DND-41 (cell line): ENCODE measurements at regions not wholly inside any gene's neighbourhood (a gene's known extent, or its start where the extent isn't known, plus 50 kb on each side); places are given as distances from the start of the nearest gene placed in this dataset.

Source experiments
- ATAC-seq: fragments of 200-7000 bp; cut with Tn5 transposase; 3 replicates; pipeline ENCODE4 v1.9.1; 2021; ENCODE audit warnings: low read depth; ENCODE audit not compliant: insufficient read depth
- DNase-seq: peaks from one replicate; pipeline ENCODE4 v3.0.0-alpha.2; 2020
- H2AFZ ChIP-seq: 2 replicates; pipeline ENCODE4 v1.6.0; 2012; ENCODE audit warnings: low read depth, low read length
- H3K27ac ChIP-seq: 2 replicates; pipeline ENCODE4 v1.5.1; 2012; ENCODE audit warnings: low read length, inconsistent platforms
- H3K27me3 ChIP-seq: fragments of 200-600 bp; sonication (generic); 2 replicates; pipeline ENCODE4 v1.6.0; 2012; ENCODE audit warnings: low read length, mild to moderate bottlenecking, inconsistent platforms; ENCODE audit not compliant: insufficient read depth, poor library complexity
- H3K36me3 ChIP-seq: 2 replicates; pipeline ENCODE4 v1.5.1; 2012; ENCODE audit warnings: low read length, inconsistent platforms; ENCODE audit not compliant: insufficient read depth
- H3K4me1 ChIP-seq: 2 replicates; pipeline ENCODE4 v1.5.1; 2012; ENCODE audit warnings: mild to moderate bottlenecking, low read length; ENCODE audit not compliant: insufficient read depth
- H3K4me2 ChIP-seq: 2 replicates; pipeline ENCODE4 v1.6.0; 2012; ENCODE audit warnings: mild to moderate bottlenecking, moderate library complexity, low read length, inconsistent platforms; ENCODE audit not compliant: insufficient read depth
- H3K4me3 ChIP-seq, 2 experiments: fragments of 200-600 bp in 1 of 2; shearing (Covaris generic) in 1 of 2; 2 replicates each; pipeline ENCODE4 v1.5.1; 2012 to 2016; ENCODE audit warnings: inconsistent platforms in 2 of 2, low read length in 2 of 2, mild to moderate bottlenecking in 2 of 2, low read depth in 1 of 2, moderate library complexity in 1 of 2
- H3K79me2 ChIP-seq: 2 replicates; pipeline ENCODE4 v1.6.0; 2012; ENCODE audit warnings: low read length, inconsistent platforms; ENCODE audit not compliant: insufficient read depth
- H3K9ac ChIP-seq: 2 replicates; pipeline ENCODE4 v1.6.0; 2012; ENCODE audit warnings: low read depth, mild to moderate bottlenecking, inconsistent platforms, low read length, moderate library complexity
- H3K9me3 ChIP-seq: 2 replicates; pipeline ENCODE4 v1.5.1; 2012; ENCODE audit warnings: low read length, moderate library complexity, mild to moderate bottlenecking, inconsistent platforms; ENCODE audit not compliant: insufficient read depth, severe bottlenecking
- H4K20me1 ChIP-seq: 2 replicates; pipeline ENCODE4 v1.6.0; 2012; ENCODE audit warnings: low read length; ENCODE audit not compliant: insufficient read depth
- CTCF ChIP-seq: IDR thresholded peaks from 2 replicates; pipeline ENCODE4 v1.5.1; 2012; ENCODE audit warnings: borderline replicate concordance, low read length, moderate library complexity, mild to moderate bottlenecking; ENCODE audit not compliant: poor library complexity, severe bottlenecking; ENCODE audit errors: extremely low read depth
- EZH2 ChIP-seq: IDR thresholded peaks from 3 replicates; pipeline ENCODE4 v1.6.1; 2012; ENCODE audit warnings: borderline replicate concordance, low read depth, mild to moderate bottlenecking, moderate library complexity, low read length, inconsistent platforms; ENCODE audit not compliant: severe bottlenecking

GRCh38 chr3:161690299-161690620 lies 193.7 kb downstream of the OTOL1 start:
- no peaks in the 10 kb centered on the region for H3K36me3 ChIP-seq
- TF ChIP-seq EZH2: no peak
- TF ChIP-seq CTCF: no peak
- H3K4me3 ChIP-seq: no peak overlapping the region
- no peak overlapping the region for H3K27ac ChIP-seq
- ATAC-seq: no peak
- H4K20me1 ChIP-seq: no peaks in the 10 kb centered on the region
- no peaks in the 10 kb centered on the region for H3K79me2 ChIP-seq
- no peaks in the 10 kb centered on the region for H3K4me1 ChIP-seq
- H2AFZ ChIP-seq: no peak overlapping the region
- no peak overlapping the region for H3K4me2 ChIP-seq
- H3K9me3 ChIP-seq: no peaks in the 10 kb centered on the region
- no peaks in the 10 kb centered on the region for H3K27me3 ChIP-seq
- no peak for DNase-seq
- H3K9ac ChIP-seq: no peak overlapping the region

- no peak for ATAC-seq
- DNase-seq: no peak
- no peak for TF ChIP-seq EZH2
- TF ChIP-seq CTCF: no peak
Measured at GRCh38 chr3:161691677-161692076, 195.1 kb downstream of the OTOL1 start.

GRCh38 chr3:161694682-161695564 lies 198.3 kb downstream of the OTOL1 start:
- Histone ChIP-seq H2AFZ (no peak overlapping the region), H3K9ac (no peak overlapping the region), H3K27me3 (no peaks in the 10 kb centered on the region), H3K4me2 (no peak overlapping the region), H3K27ac (no peak overlapping the region), H3K36me3 (no peaks in the 10 kb centered on the region), H3K4me3 (no peak overlapping the region), H3K4me1 (no peaks in the 10 kb centered on the region), H4K20me1 (no peaks in the 10 kb centered on the region), H3K9me3 (no peaks in the 10 kb centered on the region), H3K79me2 (no peaks in the 10 kb centered on the region)
- TF ChIP-seq CTCF (no peak), EZH2 (no peak)
- ATAC-seq: no peak
- DNase-seq: no peak

More at GRCh38 chr3:161691677-161692076, 195.1 kb downstream of the OTOL1 start:
- no peaks in the 10 kb centered on the region for H3K4me1 ChIP-seq
- no peak overlapping the region for H3K4me3 ChIP-seq
- H2AFZ ChIP-seq: no peak overlapping the region
- no peak overlapping the region for H3K9ac ChIP-seq
- H3K79me2 ChIP-seq: no peaks in the 10 kb centered on the region
- H3K27ac ChIP-seq: no peak overlapping the region
- no peak overlapping the region for H3K4me2 ChIP-seq
- no peaks in the 10 kb centered on the region for H4K20me1 ChIP-seq
- H3K36me3 ChIP-seq: no peaks in the 10 kb centered on the region
- H3K27me3 ChIP-seq: no peaks in the 10 kb centered on the region
- H3K9me3 ChIP-seq: no peaks in the 10 kb centered on the region
